Activated naive CD4-positive, alpha-beta T cell treated with anti-CD3 and anti-CD28 coated beads, Interleukin-2, amount 10 ng/mL, durations not matched to agents 7 days and 5 days (primary cell): ENCODE measurements at regions not wholly inside any gene's neighbourhood (a gene's known extent, or its start where the extent isn't known, plus 50 kb on each side); places are given as distances from the start of the nearest gene placed in this dataset.

Experiments used
- CTCF ChIA-PET: fragments of 350-600 bp; sonication (Branson Sonifier 250); formaldehyde crosslinking; loops from one replicate; lab custom pipeline; 2021; ENCODE audit warnings: antibody characterized with exemption; lab: Charles Lee
- DNase-seq: peaks from one replicate; pipeline ENCODE4 v3.0.0-alpha.2; 2020
- H3K27ac Mint-ChIP-seq: one replicate; pipeline ENCODE4 v1.8.0; 2021; ENCODE audit warnings: mild to moderate bottlenecking, moderate library complexity, mixed read lengths
- H3K27me3 Mint-ChIP-seq: one replicate; pipeline ENCODE4 v1.8.0; 2021; ENCODE audit warnings: mild to moderate bottlenecking, mixed read lengths
- H3K36me3 Mint-ChIP-seq: one replicate; pipeline ENCODE4 v1.8.0; 2021; ENCODE audit warnings: mixed read lengths
- H3K4me1 Mint-ChIP-seq: one replicate; pipeline ENCODE4 v1.8.0; 2021; ENCODE audit warnings: mixed read lengths
- H3K4me3 Mint-ChIP-seq: one replicate; pipeline ENCODE4 v1.8.0; 2021; ENCODE audit warnings: mild to moderate bottlenecking, moderate library complexity, mixed read lengths
- H3K9me3 Mint-ChIP-seq: one replicate; pipeline ENCODE4 v1.8.0; 2021; ENCODE audit warnings: mixed read lengths

DNA sequence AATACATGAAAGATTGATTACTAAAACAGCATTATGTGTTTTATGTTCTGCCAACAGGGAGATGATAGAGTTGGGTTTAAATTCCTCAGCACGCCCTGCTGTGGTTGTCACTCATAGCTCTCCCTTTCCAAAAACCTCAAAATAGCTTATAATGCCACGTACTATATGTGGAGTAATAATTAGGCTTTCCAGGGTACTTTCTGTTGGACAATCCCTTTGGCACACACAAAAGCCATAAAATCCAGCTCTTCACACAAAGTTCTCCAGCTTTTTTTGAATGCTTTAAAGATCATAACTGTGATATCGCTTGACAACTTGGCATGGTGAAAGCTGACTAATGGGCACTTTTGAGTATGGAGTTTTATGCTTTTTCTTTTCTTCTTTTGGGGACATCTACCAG, 145.3 kb upstream of the DCN start:
- no peak overlapping the region for H3K27ac Mint-ChIP-seq
- CTCF ChIA-PET: interaction anchor here (1.3 to 1.8 kb wide), 3 partner anchors 150 to 369 kb away, joined by 3 to 6 read pairs (median 4); no protein-coding TSS in a partner anchor
- H3K4me3 Mint-ChIP-seq: no peak overlapping the region
- H3K27me3 Mint-ChIP-seq: no peaks in the 10 kb centered on the region
- H3K4me1 Mint-ChIP-seq: no peaks in the 10 kb centered on the region
- H3K36me3 Mint-ChIP-seq: no peaks in the 10 kb centered on the region
- no peak for DNase-seq
- no peaks in the 10 kb centered on the region for H3K9me3 Mint-ChIP-seq

DNA sequence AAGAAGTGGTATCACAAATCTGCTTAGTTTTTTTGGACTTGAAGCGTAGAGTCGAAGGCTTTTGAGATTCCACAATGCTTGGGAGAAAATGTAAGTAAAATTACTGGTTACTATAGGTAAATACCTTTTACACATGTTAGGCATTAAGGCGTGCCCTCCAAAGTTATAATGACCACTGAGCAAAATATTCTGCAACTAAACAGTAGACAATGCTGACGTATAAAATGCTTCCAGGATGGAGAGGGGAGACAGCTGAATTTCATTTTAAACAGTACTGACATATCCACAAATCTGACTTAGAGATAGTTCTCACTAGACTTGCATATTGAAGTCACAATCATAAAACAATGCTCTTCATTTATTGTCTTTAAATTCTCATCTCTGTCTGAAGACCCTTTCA, 144.5 kb upstream of the DCN start:
- Mint-ChIP-seq H3K27me3 (no peaks in the 10 kb centered on the region), H3K9me3 (no peaks in the 10 kb centered on the region), H3K27ac (no peak overlapping the region), H3K4me1 (no peaks in the 10 kb centered on the region), H3K4me3 (no peak overlapping the region), H3K36me3 (no peaks in the 10 kb centered on the region)
- CTCF ChIA-PET: interaction anchor here (1.0 to 1.8 kb wide), 3 partner anchors 55 to 218 kb away, joined by 3 to 6 read pairs (median 4); no protein-coding TSS in a partner anchor
- no peak for DNase-seq

DNA sequence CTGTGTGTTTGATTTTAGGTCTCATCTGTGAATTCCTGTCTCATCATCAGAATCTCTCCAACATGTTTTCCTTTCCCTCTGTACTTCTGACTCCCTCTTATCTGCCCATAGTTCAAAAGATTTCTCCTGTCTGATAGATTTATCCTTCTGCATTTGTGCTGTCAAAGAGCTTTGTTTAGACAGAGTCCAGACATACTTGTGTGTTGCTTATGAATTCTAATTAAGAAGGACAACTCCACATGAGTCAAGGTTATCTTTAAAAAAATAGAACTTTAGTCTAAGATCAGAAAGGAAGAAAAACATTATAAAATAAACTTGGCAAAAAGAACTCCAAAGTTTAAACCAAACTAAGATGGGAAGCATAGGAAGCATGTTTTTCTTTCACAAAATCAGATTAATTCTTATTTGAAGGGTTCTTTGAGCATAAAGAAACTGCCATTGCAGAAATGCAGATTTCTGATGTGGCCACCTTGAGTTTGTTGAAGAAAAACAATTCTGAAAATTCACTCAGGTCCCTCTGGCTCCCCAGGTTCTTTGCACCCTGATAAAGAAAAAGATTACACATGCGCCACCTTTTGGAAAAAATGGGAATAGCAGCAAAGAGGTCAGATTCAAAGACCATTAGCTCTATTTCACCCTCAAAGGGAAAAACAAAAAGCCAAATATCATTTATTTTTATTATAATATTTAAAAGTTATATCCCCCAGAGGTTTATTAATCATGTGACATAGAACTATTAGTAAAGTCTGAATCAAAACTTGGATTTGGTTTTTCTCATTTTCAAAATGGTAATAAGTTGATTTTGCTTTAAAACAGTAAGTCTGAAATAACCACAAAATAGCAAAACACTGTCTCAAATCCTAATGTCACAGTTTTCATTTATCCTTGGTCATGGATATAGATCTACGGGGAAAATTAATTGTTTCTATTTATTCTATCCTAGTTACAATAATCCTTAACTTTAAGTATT, 143.7 kb upstream of the DCN start:
- Mint-ChIP-seq H3K27me3 (no peaks in the 10 kb centered on the region), H3K27ac (no peak overlapping the region), H3K4me3 (no peak overlapping the region), H3K9me3 (no peaks in the 10 kb centered on the region), H3K4me1 (no peaks in the 10 kb centered on the region), H3K36me3 (no peaks in the 10 kb centered on the region)
- CTCF ChIA-PET: interaction anchor here (0.9 to 1.8 kb wide), 5 partner anchors 10 to 382 kb away, joined by 3 to 6 read pairs (median 4); no protein-coding TSS in a partner anchor
- DNase-seq: peak; percentile 42

GRCh38 chr12:91320999-91321398, 138.4 kb upstream of the DCN start:
- no peaks in the 10 kb centered on the region for H3K4me1 Mint-ChIP-seq
- no peak overlapping the region for H3K4me3 Mint-ChIP-seq
- CTCF ChIA-PET: no interaction called here
- H3K9me3 Mint-ChIP-seq: no peaks in the 10 kb centered on the region
- H3K27ac Mint-ChIP-seq: no peak overlapping the region
- no peaks in the 10 kb centered on the region for H3K27me3 Mint-ChIP-seq
- H3K36me3 Mint-ChIP-seq: no peaks in the 10 kb centered on the region
- no peak for DNase-seq

GRCh38 chr12:91319071-91319760, 136.6 kb upstream of the DCN start:
- no peaks in the 10 kb centered on the region for H3K36me3 Mint-ChIP-seq
- CTCF ChIA-PET: no interaction called here
- no peak overlapping the region for H3K4me3 Mint-ChIP-seq
- no peak overlapping the region for H3K27ac Mint-ChIP-seq
- no peaks in the 10 kb centered on the region for H3K9me3 Mint-ChIP-seq
- no peak for DNase-seq
- H3K27me3 Mint-ChIP-seq: no peaks in the 10 kb centered on the region
- H3K4me1 Mint-ChIP-seq: no peaks in the 10 kb centered on the region

- Mint-ChIP-seq H3K36me3 (no peaks in the 10 kb centered on the region), H3K27ac (no peak overlapping the region), H3K4me3 (no peak overlapping the region), H3K9me3 (no peaks in the 10 kb centered on the region), H3K4me1 (no peaks in the 10 kb centered on the region), H3K27me3 (no peaks in the 10 kb centered on the region)
- CTCF ChIA-PET: interaction anchor here (1.9 kb wide), 1 partner anchor 9 kb away, joined by 6 read pairs; no protein-coding TSS in a partner anchor
- no peak for DNase-seq
These were observed 134.7 kb upstream of the DCN start for GRCh38 chr12:91317306-91317705.

DNA sequence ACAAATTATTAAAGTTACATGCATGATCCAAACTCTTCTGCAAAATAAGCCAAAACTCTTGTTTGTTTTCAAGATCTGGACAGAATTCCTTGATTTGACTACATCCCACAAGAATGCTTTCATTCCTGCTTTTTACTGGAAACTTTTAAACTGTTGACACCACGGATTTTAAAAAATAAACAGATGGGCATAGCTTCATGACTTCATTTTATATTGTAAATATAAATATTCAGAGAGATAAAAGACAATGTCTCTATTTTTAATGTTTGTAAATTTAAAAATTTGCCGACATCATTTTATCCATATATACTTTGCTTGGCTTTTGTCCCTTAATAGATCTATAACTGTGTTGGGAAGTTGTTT, 134.3 kb upstream of the DCN start:
- Mint-ChIP-seq H3K9me3 (no peaks in the 10 kb centered on the region), H3K4me3 (no peak overlapping the region), H3K36me3 (no peaks in the 10 kb centered on the region), H3K27me3 (no peaks in the 10 kb centered on the region), H3K4me1 (no peaks in the 10 kb centered on the region), H3K27ac (no peak overlapping the region)
- CTCF ChIA-PET: interaction anchor here (1.9 kb wide), 1 partner anchor 9 kb away, joined by 6 read pairs; no protein-coding TSS in a partner anchor
- DNase-seq: no peak

- Mint-ChIP-seq H3K4me1 (no peaks in the 10 kb centered on the region), H3K27me3 (no peaks in the 10 kb centered on the region), H3K9me3 (no peaks in the 10 kb centered on the region), H3K27ac (no peak overlapping the region), H3K36me3 (no peaks in the 10 kb centered on the region), H3K4me3 (no peak overlapping the region)
- CTCF ChIA-PET: interaction anchor here (1.9 kb wide), 1 partner anchor 10 kb away, joined by 6 read pairs; no protein-coding TSS in a partner anchor
- no peak for DNase-seq
These were observed 133.7 kb upstream of the DCN start for GRCh38 chr12:91316161-91316906.

DNA sequence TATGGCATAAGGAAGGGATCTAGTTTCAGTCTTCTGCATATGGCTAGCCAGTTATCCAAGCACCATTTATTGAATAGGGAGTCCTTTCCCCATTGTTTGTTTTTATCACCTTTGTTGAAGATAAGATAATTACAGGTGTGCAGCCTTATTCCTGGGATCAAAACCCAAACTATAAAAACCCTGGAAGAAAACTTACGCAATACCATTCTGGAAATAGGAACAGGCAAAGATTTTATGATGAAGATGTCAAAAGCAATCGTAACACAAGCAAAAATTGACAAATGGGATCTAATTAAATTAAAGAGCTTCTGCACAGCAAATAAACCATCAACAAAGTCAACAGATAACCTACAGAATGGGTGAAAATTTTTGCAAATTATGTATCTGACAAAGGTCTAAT, 128.5 kb upstream of the DCN start:
- DNase-seq: no peak
- Mint-ChIP-seq H3K36me3 (no peaks in the 10 kb centered on the region), H3K27me3 (no peaks in the 10 kb centered on the region), H3K9me3 (no peaks in the 10 kb centered on the region), H3K4me1 (no peaks in the 10 kb centered on the region), H3K27ac (no peak overlapping the region), H3K4me3 (no peak overlapping the region)
- CTCF ChIA-PET: no interaction called here

GRCh38 chr12:91309450-91309849, 126.8 kb upstream of the DCN start:
- no peaks in the 10 kb centered on the region for H3K9me3 Mint-ChIP-seq
- H3K4me1 Mint-ChIP-seq: no peaks in the 10 kb centered on the region
- H3K27ac Mint-ChIP-seq: no peak overlapping the region
- no peak for DNase-seq
- CTCF ChIA-PET: no interaction called here
- H3K36me3 Mint-ChIP-seq: no peaks in the 10 kb centered on the region
- no peaks in the 10 kb centered on the region for H3K27me3 Mint-ChIP-seq
- H3K4me3 Mint-ChIP-seq: no peak overlapping the region

DNA sequence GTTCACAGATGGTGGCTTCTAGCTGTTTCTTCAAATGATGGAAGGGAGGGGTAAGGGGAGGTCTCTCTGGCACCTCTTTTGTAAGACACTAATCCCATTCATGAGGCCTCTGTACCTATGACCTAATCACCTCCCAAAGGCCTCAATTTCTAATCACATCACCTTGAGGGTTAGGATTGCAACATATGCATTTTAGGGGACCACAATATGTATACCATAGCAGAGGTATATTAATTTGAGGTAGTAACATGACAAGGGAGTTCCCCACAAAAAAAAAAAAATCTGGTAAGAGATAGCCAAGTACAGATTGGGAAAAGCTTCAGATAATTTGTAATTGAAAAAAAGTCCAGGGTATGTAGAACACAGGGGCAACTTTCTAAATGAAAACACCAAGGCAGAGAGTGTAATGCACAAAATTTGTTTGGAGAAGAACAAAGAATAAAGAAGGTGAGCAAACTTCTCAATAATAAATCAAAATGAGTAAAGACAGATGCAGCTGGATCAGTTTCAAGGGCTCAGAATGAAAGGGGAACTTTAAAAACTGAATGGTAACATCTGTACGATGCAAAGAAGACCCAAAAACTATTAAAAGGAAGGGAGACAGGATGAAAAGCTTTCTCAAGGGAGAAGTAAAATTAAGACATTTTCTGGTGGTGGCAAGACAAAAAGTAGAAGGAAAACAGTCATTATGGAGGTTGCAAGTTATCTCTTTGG, 125.5 kb upstream of the DCN start:
- no peak for DNase-seq
- Mint-ChIP-seq H3K9me3 (no peaks in the 10 kb centered on the region), H3K27me3 (no peaks in the 10 kb centered on the region), H3K4me3 (no peak overlapping the region), H3K4me1 (no peaks in the 10 kb centered on the region), H3K27ac (no peak overlapping the region), H3K36me3 (no peaks in the 10 kb centered on the region)
- CTCF ChIA-PET: no interaction called here

DNA sequence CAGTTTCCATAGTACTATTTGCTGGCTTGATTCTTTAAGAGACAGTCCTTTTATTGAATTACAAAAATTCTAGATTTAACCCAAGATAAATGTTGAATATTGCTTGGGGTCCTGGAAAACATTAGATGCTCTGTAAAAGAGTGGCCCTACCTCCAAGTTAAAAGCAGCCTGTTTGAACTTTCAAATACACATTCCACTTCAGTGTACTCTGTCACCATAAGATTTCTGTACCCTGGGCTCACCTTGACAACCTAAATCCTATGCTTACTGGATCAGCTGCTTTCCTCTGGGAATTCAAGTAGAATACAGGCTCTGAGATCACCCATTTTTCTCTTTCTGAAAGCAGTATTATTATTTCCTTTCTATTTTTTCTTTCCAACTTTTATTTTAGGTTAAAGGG, 107.7 kb upstream of the DCN start:
- H3K4me1 Mint-ChIP-seq: no peaks in the 10 kb centered on the region
- H3K27ac Mint-ChIP-seq: no peak overlapping the region
- H3K27me3 Mint-ChIP-seq: no peaks in the 10 kb centered on the region
- no peaks in the 10 kb centered on the region for H3K9me3 Mint-ChIP-seq
- H3K36me3 Mint-ChIP-seq: no peaks in the 10 kb centered on the region
- CTCF ChIA-PET: no interaction called here
- H3K4me3 Mint-ChIP-seq: no peak overlapping the region
- DNase-seq: no peak

- Mint-ChIP-seq H3K36me3 (no peaks in the 10 kb centered on the region), H3K4me3 (no peak overlapping the region), H3K27me3 (no peaks in the 10 kb centered on the region), H3K27ac (no peak overlapping the region), H3K9me3 (no peaks in the 10 kb centered on the region), H3K4me1 (no peaks in the 10 kb centered on the region)
- no peak for DNase-seq
- CTCF ChIA-PET: no interaction called here
These were observed 107.3 kb upstream of the DCN start for GRCh38 chr12:91289906-91290305.
